ENCODE measurements at regions not wholly inside any gene's neighbourhood (a gene's known extent, or its start where the extent isn't known, plus 50 kb on each side); places are given as distances from the start of the nearest gene placed in this dataset.

DNA sequence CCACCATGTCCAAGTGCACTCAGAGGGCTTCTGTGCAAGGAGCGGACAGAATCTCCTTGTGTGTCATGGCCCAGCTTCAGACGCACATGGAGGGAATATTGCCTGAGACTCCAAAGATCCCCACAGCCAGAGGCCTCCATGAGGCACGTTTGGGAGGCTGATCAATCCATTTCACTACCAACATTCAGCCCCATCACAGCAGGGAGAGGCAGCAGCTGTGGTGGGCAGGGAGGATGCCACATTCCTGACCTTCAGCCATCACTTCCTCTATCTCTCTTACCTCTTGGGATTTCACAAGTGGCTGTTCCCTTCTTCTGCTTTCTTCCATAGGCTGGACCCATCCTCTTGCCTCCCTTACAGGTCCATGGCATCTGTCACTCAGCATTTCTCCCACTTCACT lies 82.4 kb upstream of the MBNL2 start:
- no peak for DNase-seq

GRCh38 chr13:97140131-97140530 lies 82.0 kb upstream of the MBNL2 start:
- DNase-seq = no peak

DNA sequence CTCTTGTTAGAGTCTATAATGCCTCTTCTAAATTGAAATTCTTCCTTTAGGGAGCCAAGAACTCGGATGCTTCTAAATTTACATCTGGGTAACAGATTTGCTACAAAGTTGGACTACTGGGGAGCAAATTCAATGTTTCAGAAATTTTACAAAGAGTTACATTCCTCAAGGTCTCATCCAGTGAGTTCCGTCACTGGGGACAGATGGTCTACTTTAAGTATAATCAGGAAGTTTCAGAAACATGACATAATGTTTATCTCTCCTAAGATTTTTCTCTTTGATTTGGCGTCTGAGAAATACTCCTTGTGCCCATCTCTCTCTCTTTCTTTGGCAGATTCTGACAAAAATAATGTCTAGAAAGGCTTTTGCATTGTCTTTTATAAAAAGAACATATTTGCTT lies 81.5 kb upstream of the MBNL2 start:
- DNase-seq = peak; percentile 32

- DNase-seq = no peak
These were observed 81.0 kb upstream of the MBNL2 start for GRCh38 chr13:97141097-97141496.

- DNase-seq = peak; percentile 86
These were observed 80.5 kb upstream of the MBNL2 start for GRCh38 chr13:97141564-97142005.

GRCh38 chr13:97142452-97142851 lies 79.7 kb upstream of the MBNL2 start:
- DNase-seq = no peak

- DNase-seq = no peak
These were observed 77.1 kb upstream of the MBNL2 start for GRCh38 chr13:97145057-97145456.

DNA sequence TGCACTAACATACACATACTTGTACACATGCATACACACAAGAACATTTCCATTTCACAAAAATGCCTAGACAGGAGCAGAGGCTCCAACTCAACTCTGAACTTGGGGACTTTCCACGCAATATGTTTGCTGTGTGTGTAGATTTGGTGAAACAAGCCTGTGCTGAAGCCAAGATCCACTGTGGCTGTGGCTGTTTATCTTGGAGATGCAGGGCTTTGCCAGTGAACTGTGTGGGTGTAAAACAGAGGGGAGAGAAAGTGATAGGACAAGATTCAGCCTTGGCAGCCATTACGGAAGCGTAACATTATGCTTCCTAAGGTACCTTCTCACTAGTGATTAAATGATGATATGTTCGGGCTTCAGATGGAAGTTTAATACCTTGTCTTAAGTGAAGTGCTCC lies 73.2 kb upstream of the MBNL2 start:
- no peak for DNase-seq

DNA sequence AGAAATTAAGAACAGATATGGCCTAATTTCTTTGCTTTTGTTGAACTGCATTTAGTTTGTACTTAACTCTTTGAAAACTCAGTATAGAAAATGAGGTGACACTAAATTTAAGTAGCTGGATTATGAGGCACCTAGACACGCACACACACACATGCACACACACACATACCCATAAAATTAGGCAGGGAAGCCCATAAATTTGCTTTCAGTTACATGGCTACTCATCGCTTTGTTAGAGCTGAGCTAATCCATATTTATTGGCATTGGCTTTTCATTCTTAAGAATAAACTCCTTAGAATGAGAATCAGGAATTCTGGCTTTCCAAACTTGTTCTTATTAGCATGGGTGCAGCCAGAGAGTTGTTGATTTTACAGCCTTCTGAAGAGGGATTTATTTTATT lies 61.7 kb upstream of the MBNL2 start:
- no peak for DNase-seq

DNA sequence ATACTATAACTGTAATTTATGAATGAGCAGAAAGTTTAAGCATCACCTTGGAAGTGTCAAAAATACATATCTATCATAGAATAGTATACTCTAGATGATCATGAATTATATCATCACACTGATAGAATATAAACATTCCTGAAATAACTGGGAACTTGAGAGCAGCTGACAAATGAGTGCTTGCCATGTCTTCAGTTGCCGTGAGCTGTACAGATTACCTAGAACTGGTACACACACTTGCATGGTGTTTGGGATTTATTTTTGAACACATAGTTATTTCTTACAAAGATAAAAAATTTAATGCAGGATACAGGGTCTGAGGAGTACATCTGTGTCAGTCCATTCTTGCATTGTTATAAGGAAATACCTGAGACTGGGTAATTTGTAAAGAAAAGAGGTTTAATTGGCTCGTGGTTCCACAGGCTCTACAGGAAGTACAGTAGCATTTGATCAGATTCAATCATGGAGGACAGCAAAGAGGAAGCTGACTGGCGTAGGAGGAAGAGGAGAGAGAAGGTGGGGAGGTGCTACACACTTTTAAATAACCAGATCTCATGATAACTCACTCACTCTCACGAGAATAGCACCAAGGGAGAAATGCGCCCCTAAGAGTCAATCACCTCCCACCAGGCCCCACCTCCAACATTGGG lies 60.4 kb upstream of the MBNL2 start:
- no peak for DNase-seq

- DNase-seq = no peak
These were observed 56.4 kb upstream of the MBNL2 start for GRCh38 chr13:97165502-97166425.

GRCh38 chr13:97171136-97171535 lies 51.0 kb upstream of the MBNL2 start:
- DNase-seq = no peak

Measured in fibroblast of skin of right quadriceps (primary cell).